Left ventricle myocardium inferior (tissue), 1 donor: ENCODE measurements at regions not wholly inside any gene's neighbourhood (a gene's known extent, or its start where the extent isn't known, plus 50 kb on each side); places are given as distances from the start of the nearest gene placed in this dataset.

Source experiments
- DNase-seq: peaks from one replicate; pipeline ENCODE4 v3.0.0-alpha.2; 2020
- H3K27ac ChIP-seq: fragments of 200-600 bp; replicated peaks from 2 replicates; pipeline ENCODE4 v1.8.0; 2021
- H3K27me3 ChIP-seq: fragments of 200-600 bp; 2 replicates; pipeline ENCODE4 v1.8.0; 2021; ENCODE audit warnings: low read depth
- H3K36me3 ChIP-seq: fragments of 200-600 bp; 2 replicates; pipeline ENCODE4 v1.8.0; 2021
- H3K4me1 ChIP-seq: fragments of 200-600 bp; 2 replicates; pipeline ENCODE4 v1.8.0; 2021
- H3K4me3 ChIP-seq: fragments of 200-600 bp; 2 replicates; pipeline ENCODE4 v1.8.0; 2021; ENCODE audit warnings: mild to moderate bottlenecking, moderate library complexity
- H3K9me3 ChIP-seq: fragments of 200-600 bp; replicated peaks from 2 replicates; pipeline ENCODE4 v1.8.0; 2021
- CTCF ChIP-seq: fragments of 200-600 bp; IDR thresholded peaks from 2 replicates; pipeline ENCODE4 v1.8.0; 2021; ENCODE audit warnings: antibody characterized with exemption, mild to moderate bottlenecking, borderline replicate concordance
- intact Hi-C: fragments of 100-400 bp; cut with micrococcal nuclease; formaldehyde crosslinking; loops from one replicate; pipeline ENCODE4 v1.11.0; 2022
- donor health status: DM: no; HTN: yes; CAD: no; lungs with severe emphysema.

GRCh38 chr14:71320734-71321573, 413.7 kb downstream of the PCNX1 start:
- TF ChIP-seq CTCF, result no peak
- peak overlapping the region; percentile 93 for H3K27ac ChIP-seq
- no peaks in the 10 kb centered on the region for H3K36me3 ChIP-seq
- H3K4me1 ChIP-seq, result peaks cover 37% of the 10 kb centered on the region
- H3K27me3 ChIP-seq, result no peaks in the 10 kb centered on the region
- intact Hi-C loops, result no loop called here
- H3K9me3 ChIP-seq, result no peaks in the 10 kb centered on the region
- H3K4me3 ChIP-seq, result peak overlapping the region; percentile 82
- peak; percentile 57 for DNase-seq

GRCh38 chr14:71321574-71322315, 414.5 kb downstream of the PCNX1 start:
- no peaks in the 10 kb centered on the region for H3K36me3 ChIP-seq
- no peak for TF ChIP-seq CTCF
- H3K27me3 ChIP-seq, result no peaks in the 10 kb centered on the region
- peak overlapping the region; percentile 82 for H3K4me3 ChIP-seq
- DNase-seq, result no peak
- H3K27ac ChIP-seq, result peak overlapping the region; percentile 93
- no peaks in the 10 kb centered on the region for H3K9me3 ChIP-seq
- intact Hi-C loops, result no loop called here
- H3K4me1 ChIP-seq, result peaks cover 37% of the 10 kb centered on the region

- no peak for DNase-seq
- Histone ChIP-seq H3K36me3 (no peaks in the 10 kb centered on the region), H3K4me3 (no peak overlapping the region), H3K27ac (no peak overlapping the region), H3K27me3 (no peaks in the 10 kb centered on the region), H3K4me1 (peaks cover 31% of the 10 kb centered on the region), H3K9me3 (no peaks in the 10 kb centered on the region)
- intact Hi-C loops, result no loop called here
- TF ChIP-seq CTCF, result peak; percentile 61
These were observed 415.5 kb downstream of the PCNX1 start for GRCh38 chr14:71322655-71323250.

DNA sequence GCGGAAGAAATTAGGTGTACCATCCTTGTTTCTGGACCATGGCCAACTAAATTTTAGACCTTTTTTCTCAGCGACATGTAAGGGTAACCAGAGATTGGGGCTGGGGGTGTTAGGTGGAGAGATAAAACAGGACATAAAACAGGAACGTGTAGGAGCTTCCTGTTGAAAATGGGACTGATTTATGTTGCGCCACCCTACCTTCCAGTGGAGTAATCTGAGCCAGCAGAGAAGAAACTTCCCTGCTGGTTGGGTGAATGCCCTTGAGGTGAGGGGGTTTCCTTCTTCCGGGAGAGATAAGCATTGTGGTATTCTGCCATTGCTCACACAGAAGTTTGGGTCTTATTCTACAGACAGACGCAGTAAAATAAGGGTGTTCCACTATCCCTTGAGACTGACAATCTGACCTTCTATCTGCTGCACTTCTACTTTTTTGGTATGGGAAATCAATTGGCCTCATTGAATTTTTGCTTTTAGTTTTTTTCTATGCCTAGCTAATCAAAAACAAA, 417.6 kb downstream of the PCNX1 start:
- no peaks in the 10 kb centered on the region for H3K27me3 ChIP-seq
- intact Hi-C loops, result no loop called here
- no peak overlapping the region for H3K4me3 ChIP-seq
- H3K9me3 ChIP-seq, result no peaks in the 10 kb centered on the region
- H3K4me1 ChIP-seq, result peaks cover 24% of the 10 kb centered on the region
- no peaks in the 10 kb centered on the region for H3K36me3 ChIP-seq
- no peak for DNase-seq
- no peak overlapping the region for H3K27ac ChIP-seq
- TF ChIP-seq CTCF, result no peak

GRCh38 chr14:71327691-71328090, 420.4 kb downstream of the PCNX1 start:
- DNase-seq, result no peak
- no peak for TF ChIP-seq CTCF
- intact Hi-C loops, result no loop called here

More at GRCh38 chr14:71327691-71328090, 420.4 kb downstream of the PCNX1 start:
- no peak overlapping the region for H3K4me3 ChIP-seq
- H3K27ac ChIP-seq, result no peak overlapping the region
- H3K4me1 ChIP-seq, result no peaks in the 10 kb centered on the region
- no peaks in the 10 kb centered on the region for H3K36me3 ChIP-seq
- no peaks in the 10 kb centered on the region for H3K9me3 ChIP-seq
- no peaks in the 10 kb centered on the region for H3K27me3 ChIP-seq
